ENCODE measurements at regions not wholly inside any gene's neighbourhood (a gene's known extent, or its start where the extent isn't known, plus 50 kb on each side); places are given as distances from the start of the nearest gene placed in this dataset.

GRCh38 chr21:20511216-20511880 is 486.9 kb upstream of the NCAM2 start:
- TF ChIP-seq NFRKB (IDR thresholded peaks at IDR 0.05), result no peak
- no peak for TF ChIP-seq ARNT (IDR thresholded peaks at IDR 0.05)
- TF ChIP-seq ELF4 (IDR thresholded peaks at IDR 0.05), result no peak
- no peak for TF ChIP-seq BHLHE40 (IDR thresholded peaks at IDR 0.05; ENCODE audit: borderline replicate concordance)
- TF ChIP-seq SUZ12 (IDR thresholded peaks at IDR 0.05), result no peak
- TF ChIP-seq TARDBP (IDR thresholded peaks at IDR 0.05), result no peak
- TF ChIP-seq HDGF (IDR thresholded peaks at IDR 0.05; ENCODE audit: borderline replicate concordance), result no peak
- TF ChIP-seq CTBP1 (IDR thresholded peaks at IDR 0.05; ENCODE audit: borderline replicate concordance), result no peak
- TF ChIP-seq SP1 (IDR thresholded peaks at IDR 0.05), result no peak
- TF ChIP-seq FOXM1 (IDR thresholded peaks at IDR 0.05; ENCODE audit: borderline replicate concordance), result no peak
- no peak for TF ChIP-seq FOXA1 (IDR thresholded peaks at IDR 0.05)
- no peak for TF ChIP-seq ZNF384 (IDR thresholded peaks at IDR 0.05)
- TF ChIP-seq FOXK2 (IDR thresholded peaks at IDR 0.05), result no peak
- no peak for TF ChIP-seq LEF1 (IDR thresholded peaks at IDR 0.05; ENCODE audit: borderline replicate concordance)

Data from HEK293T (cell line).